H9 (cell line): ENCODE measurements at regions not wholly inside any gene's neighbourhood (a gene's known extent, or its start where the extent isn't known, plus 50 kb on each side); places are given as distances from the start of the nearest gene placed in this dataset.

Source experiments
- DNase-seq: peaks from one replicate; pipeline ENCODE4 v3.0.0-alpha.2; 2017
- H2AFZ ChIP-seq: one replicate; pipeline ENCODE4 v1.6.1; 2013; ENCODE audit warnings: mild to moderate bottlenecking, low read length, control low read depth, moderate library complexity
- H2AK5ac ChIP-seq: 2 replicates; pipeline ENCODE4 v1.6.1; 2013; ENCODE audit warnings: low read length, control low read depth, mixed read lengths; ENCODE audit not compliant: insufficient read length
- H2BK120ac ChIP-seq: one replicate; pipeline ENCODE4 v1.6.1; 2013; ENCODE audit warnings: low read depth, mild to moderate bottlenecking, low read length, control low read depth, inconsistent platforms; ENCODE audit not compliant: poor library complexity, severe bottlenecking
- H2BK12ac ChIP-seq: 2 replicates; pipeline ENCODE4 v1.6.1; 2013; ENCODE audit warnings: low read length, control low read depth, mixed read lengths, low read depth; ENCODE audit not compliant: insufficient read length
- H2BK15ac ChIP-seq: 2 replicates; pipeline ENCODE4 v1.6.1; 2013; ENCODE audit warnings: low read depth, low read length, control low read depth
- H2BK20ac ChIP-seq: one replicate; pipeline ENCODE4 v1.6.1; 2013; ENCODE audit warnings: low read depth, mild to moderate bottlenecking, low read length, control low read depth, inconsistent platforms; ENCODE audit not compliant: poor library complexity, severe bottlenecking
- H2BK5ac ChIP-seq: 2 replicates; pipeline ENCODE4 v1.6.1; 2013; ENCODE audit warnings: low read length, control low read depth, mixed read lengths; ENCODE audit not compliant: insufficient read length
- H3K14ac ChIP-seq: 2 replicates; pipeline ENCODE4 v1.6.1; 2013; ENCODE audit warnings: low read length, control low read depth; ENCODE audit not compliant: insufficient read depth
- H3K18ac ChIP-seq: 2 replicates; pipeline ENCODE4 v1.6.1; 2013; ENCODE audit warnings: low read depth, mild to moderate bottlenecking, mixed read lengths, low read length, control low read depth; ENCODE audit not compliant: insufficient read length
- H3K23ac ChIP-seq: 2 replicates; pipeline ENCODE4 v1.6.1; 2013; ENCODE audit warnings: low read length, control low read depth, mixed read lengths, low read depth; ENCODE audit not compliant: insufficient read length
- H3K23me2 ChIP-seq: 2 replicates; pipeline ENCODE4 v1.6.1; 2013; ENCODE audit warnings: low read depth, mild to moderate bottlenecking, mixed read lengths, low read length, control low read depth; ENCODE audit not compliant: insufficient read length, poor library complexity, severe bottlenecking
- H3K27ac ChIP-seq: 2 replicates; pipeline ENCODE4 v1.5.1; 2013; ENCODE audit warnings: low read length, control low read depth, mixed read lengths, low read depth; ENCODE audit not compliant: insufficient read length
- H3K27me3 ChIP-seq: 2 replicates; pipeline ENCODE4 v1.6.1; 2013; ENCODE audit warnings: low read length, control low read depth, inconsistent platforms; ENCODE audit not compliant: insufficient read depth
- H3K4ac ChIP-seq: 2 replicates; pipeline ENCODE4 v1.6.1; 2013; ENCODE audit warnings: low read depth, mild to moderate bottlenecking, control low read depth, inconsistent platforms, low read length, moderate library complexity
- H3K4me1 ChIP-seq: 2 replicates; pipeline ENCODE4 v1.6.1; 2013; ENCODE audit warnings: low read length, control low read depth, inconsistent platforms; ENCODE audit not compliant: insufficient read depth
- H3K4me2 ChIP-seq: 2 replicates; pipeline ENCODE4 v1.6.1; 2013; ENCODE audit warnings: low read length, control low read depth, mixed read lengths; ENCODE audit not compliant: insufficient read length, insufficient read depth
- H3K56ac ChIP-seq: 2 replicates; pipeline ENCODE4 v1.6.1; 2013; ENCODE audit warnings: low read depth, mild to moderate bottlenecking, mixed read lengths, low read length, control low read depth; ENCODE audit not compliant: insufficient read length
- H3K79me1 ChIP-seq: 2 replicates; pipeline ENCODE4 v1.6.1; 2013; ENCODE audit warnings: low read depth, mild to moderate bottlenecking, moderate library complexity, low read length, control low read depth, inconsistent platforms; ENCODE audit not compliant: insufficient read depth, poor library complexity, severe bottlenecking
- H3K79me2 ChIP-seq: 2 replicates; pipeline ENCODE4 v1.6.1; 2013; ENCODE audit warnings: low read length, control low read depth, inconsistent platforms; ENCODE audit not compliant: insufficient read depth
- H3K9ac ChIP-seq: 2 replicates; pipeline ENCODE4 v1.6.1; 2013; ENCODE audit warnings: low read length, control low read depth, mixed read lengths; ENCODE audit not compliant: insufficient read length; ENCODE audit errors: extremely low read depth
- H3K9me3 ChIP-seq: one replicate; pipeline ENCODE4 v1.6.1; 2013; ENCODE audit warnings: low read depth, low read length, inconsistent platforms; ENCODE audit not compliant: control insufficient read depth
- H3T11ph ChIP-seq: one replicate; pipeline ENCODE4 v1.6.1; 2013; ENCODE audit warnings: mild to moderate bottlenecking, low read length, control low read depth, inconsistent platforms
- H4K20me1 ChIP-seq: one replicate; pipeline ENCODE4 v1.6.1; 2013; ENCODE audit not compliant: control insufficient read depth, insufficient read length, insufficient read depth
- H4K5ac ChIP-seq: 2 replicates; pipeline ENCODE4 v1.6.1; 2013; ENCODE audit warnings: low read depth, mild to moderate bottlenecking, mixed read lengths, low read length, control low read depth; ENCODE audit not compliant: insufficient read length
- H4K8ac ChIP-seq: replicated peaks from 2 replicates; pipeline ENCODE4 v1.6.1; 2013; ENCODE audit warnings: low read length, control low read depth, mixed read lengths, low read depth; ENCODE audit not compliant: insufficient read length
- H4K91ac ChIP-seq: 2 replicates; pipeline ENCODE4 v1.6.1; 2013; ENCODE audit warnings: low read depth, mild to moderate bottlenecking, moderate library complexity, mixed read lengths, low read length, control low read depth; ENCODE audit not compliant: insufficient read length
- H3K27ac Mint-ChIP-seq, 3 experiments: 2 replicates in 2 of 3; 3 replicates in 1 of 3; pipeline ENCODE4 v1.8.0; 2020 to 2021; ENCODE audit warnings: mixed read lengths in 3 of 3, mild to moderate bottlenecking in 1 of 3, moderate library complexity in 1 of 3
- H3K27me3 Mint-ChIP-seq: 2 replicates; pipeline ENCODE4 v1.8.0; 2021; ENCODE audit warnings: low read depth, mild to moderate bottlenecking, moderate library complexity, mixed read lengths
- H3K36me3 Mint-ChIP-seq, 3 experiments: 2 replicates in 2 of 3; 3 replicates in 1 of 3; pipeline ENCODE4 v1.8.0; 2020 to 2021; ENCODE audit warnings: low read depth in 3 of 3, mixed read lengths in 3 of 3; ENCODE audit not compliant: insufficient read depth in 1 of 3
- H3K4me1 Mint-ChIP-seq, 2 experiments: 2 replicates each; pipeline ENCODE4 v1.8.0; 2020; ENCODE audit warnings: mixed read lengths in 2 of 2
- H3K4me3 Mint-ChIP-seq, 2 experiments: 2 replicates in 1 of 2; 3 replicates in 1 of 2; pipeline ENCODE4 v1.8.0; 2020 to 2021; ENCODE audit warnings: mild to moderate bottlenecking in 2 of 2, mixed read lengths in 2 of 2, moderate library complexity in 1 of 2
- H3K9me3 Mint-ChIP-seq, 2 experiments: 2 replicates in 1 of 2; 3 replicates in 1 of 2; pipeline ENCODE4 v1.8.0; 2020; ENCODE audit warnings: mild to moderate bottlenecking in 2 of 2, mixed read lengths in 2 of 2, moderate library complexity in 1 of 2
- WGBS: extraction: QIAGEN DNeasy Blood & Tissue Kit; methylation state at CpG from one replicate; pipeline ENCODE4 v1.1.7; 2013; ENCODE audit warnings: missing lambda C conversion rate, low lambda C conversion rate, mixed read lengths; ENCODE audit not compliant: insufficient read length; ENCODE audit errors: extremely low coverage; 5-methylcytosine and 5-hydroxymethylcytosine counted together
- TF ChIP-seq, protein P1 (sequence below): fragments of 200-600 bp; sonication (generic); conservative IDR thresholded peaks from 3 replicates; pipeline ENCODE4 v1.8.0; 2021; ENCODE audit warnings: antibody characterized with exemption, mild to moderate bottlenecking

DNA sequence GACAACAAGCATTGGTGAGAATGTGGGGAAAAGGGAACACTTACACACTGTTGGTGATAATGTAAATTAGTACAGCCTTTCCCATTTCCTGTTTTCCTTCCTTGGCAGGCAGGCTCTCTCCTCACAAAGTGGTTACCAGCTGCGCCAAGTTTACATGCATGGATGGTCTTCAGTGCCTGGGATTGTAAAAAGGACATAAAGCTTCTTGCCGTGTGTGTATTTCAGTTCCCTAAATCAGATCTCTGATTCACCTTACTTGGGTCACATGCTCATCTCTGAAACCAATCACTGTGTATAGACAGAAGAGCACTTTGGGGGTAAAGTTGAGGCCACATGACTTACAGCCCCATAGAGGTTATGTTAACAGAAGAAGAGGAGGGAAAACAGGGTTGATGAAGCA, 92.8 kb downstream of the CAVIN4 start:
- H3K4me3 Mint-ChIP-seq, result peak overlapping the region in 1 of 2 experiments; percentile 46; a peak in 1 of 5 replicates
- H3K27me3 Mint-ChIP-seq, result peaks cover 12% of the 10 kb centered on the region
- peak overlapping the region; percentile 18 for H2AFZ ChIP-seq
- peaks cover 10% of the 10 kb centered on the region for H3K4me1 ChIP-seq
- no peak overlapping the region for H2BK5ac ChIP-seq
- DNase-seq, result no peak
- peaks cover 0 to 6% (median 4%) of the 10 kb centered on the region in 3 experiments; a peak in 3 of 7 replicates for H3K36me3 Mint-ChIP-seq
- no peak overlapping the region for H3K23ac ChIP-seq
- no peak overlapping the region for H3T11ph ChIP-seq
- H3K18ac ChIP-seq, result no peak overlapping the region
- peaks cover 7 to 9% of the 10 kb centered on the region in 2 experiments for H3K9me3 Mint-ChIP-seq
- TF ChIP-seq, protein P1, sequence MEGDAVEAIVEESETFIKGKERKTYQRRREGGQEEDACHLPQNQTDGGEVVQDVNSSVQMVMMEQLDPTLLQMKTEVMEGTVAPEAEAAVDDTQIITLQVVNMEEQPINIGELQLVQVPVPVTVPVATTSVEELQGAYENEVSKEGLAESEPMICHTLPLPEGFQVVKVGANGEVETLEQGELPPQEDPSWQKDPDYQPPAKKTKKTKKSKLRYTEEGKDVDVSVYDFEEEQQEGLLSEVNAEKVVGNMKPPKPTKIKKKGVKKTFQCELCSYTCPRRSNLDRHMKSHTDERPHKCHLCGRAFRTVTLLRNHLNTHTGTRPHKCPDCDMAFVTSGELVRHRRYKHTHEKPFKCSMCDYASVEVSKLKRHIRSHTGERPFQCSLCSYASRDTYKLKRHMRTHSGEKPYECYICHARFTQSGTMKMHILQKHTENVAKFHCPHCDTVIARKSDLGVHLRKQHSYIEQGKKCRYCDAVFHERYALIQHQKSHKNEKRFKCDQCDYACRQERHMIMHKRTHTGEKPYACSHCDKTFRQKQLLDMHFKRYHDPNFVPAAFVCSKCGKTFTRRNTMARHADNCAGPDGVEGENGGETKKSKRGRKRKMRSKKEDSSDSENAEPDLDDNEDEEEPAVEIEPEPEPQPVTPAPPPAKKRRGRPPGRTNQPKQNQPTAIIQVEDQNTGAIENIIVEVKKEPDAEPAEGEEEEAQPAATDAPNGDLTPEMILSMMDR, result no peak
- peak overlapping the region; percentile 53 for H3K4me2 ChIP-seq
- H3K56ac ChIP-seq, result no peak overlapping the region
- H3K9ac ChIP-seq, result no peak overlapping the region
- H3K23me2 ChIP-seq, result no peaks in the 10 kb centered on the region
- H4K5ac ChIP-seq, result no peak overlapping the region
- no peaks in the 10 kb centered on the region for H4K20me1 ChIP-seq
- H2BK20ac ChIP-seq, result no peak overlapping the region
- peaks cover 4% of the 10 kb centered on the region for H3K9me3 ChIP-seq
- no peak overlapping the region for H4K8ac ChIP-seq
- H2BK15ac ChIP-seq, result no peak overlapping the region
- no peaks in the 10 kb centered on the region for H3K27me3 ChIP-seq
- H2AK5ac ChIP-seq, result peak overlapping the region; percentile 25
- H3K4ac ChIP-seq, result no peak overlapping the region
- peaks cover 29 to 31% of the 10 kb centered on the region in 2 experiments for H3K4me1 Mint-ChIP-seq
- no peak overlapping the region for H4K91ac ChIP-seq
- no peaks in the 10 kb centered on the region for H3K79me1 ChIP-seq
- no peak overlapping the region for H3K14ac ChIP-seq
- no peak overlapping the region for H2BK120ac ChIP-seq
- WGBS, result no CpG with 5 or more reads among the region's 2 CpGs
- no peak overlapping the region for H2BK12ac ChIP-seq
- H3K27ac Mint-ChIP-seq, result peak overlapping the region in 2 of 3 experiments; percentile 22 to 89; a peak in 4 of 7 replicates
- peak overlapping the region; percentile 75 for H3K27ac ChIP-seq
- no peaks in the 10 kb centered on the region for H3K79me2 ChIP-seq
